GM12875 (cell line): ENCODE measurements at regions not wholly inside any gene's neighbourhood (a gene's known extent, or its start where the extent isn't known, plus 50 kb on each side); places are given as distances from the start of the nearest gene placed in this dataset.

Source experiments
- H3K4me3 ChIP-seq: one replicate; pipeline ENCODE4 v1.5.1; 2011; ENCODE audit warnings: low read depth, low read length, control low read depth
- TF ChIP-seq, protein P1 (sequence below): IDR thresholded peaks from 2 replicates; pipeline ENCODE4 v1.5.1; 2011; ENCODE audit warnings: low read depth, mild to moderate bottlenecking, control low read depth, inconsistent platforms, low read length, moderate library complexity, borderline replicate concordance; ENCODE audit not compliant: insufficient read depth

DNA sequence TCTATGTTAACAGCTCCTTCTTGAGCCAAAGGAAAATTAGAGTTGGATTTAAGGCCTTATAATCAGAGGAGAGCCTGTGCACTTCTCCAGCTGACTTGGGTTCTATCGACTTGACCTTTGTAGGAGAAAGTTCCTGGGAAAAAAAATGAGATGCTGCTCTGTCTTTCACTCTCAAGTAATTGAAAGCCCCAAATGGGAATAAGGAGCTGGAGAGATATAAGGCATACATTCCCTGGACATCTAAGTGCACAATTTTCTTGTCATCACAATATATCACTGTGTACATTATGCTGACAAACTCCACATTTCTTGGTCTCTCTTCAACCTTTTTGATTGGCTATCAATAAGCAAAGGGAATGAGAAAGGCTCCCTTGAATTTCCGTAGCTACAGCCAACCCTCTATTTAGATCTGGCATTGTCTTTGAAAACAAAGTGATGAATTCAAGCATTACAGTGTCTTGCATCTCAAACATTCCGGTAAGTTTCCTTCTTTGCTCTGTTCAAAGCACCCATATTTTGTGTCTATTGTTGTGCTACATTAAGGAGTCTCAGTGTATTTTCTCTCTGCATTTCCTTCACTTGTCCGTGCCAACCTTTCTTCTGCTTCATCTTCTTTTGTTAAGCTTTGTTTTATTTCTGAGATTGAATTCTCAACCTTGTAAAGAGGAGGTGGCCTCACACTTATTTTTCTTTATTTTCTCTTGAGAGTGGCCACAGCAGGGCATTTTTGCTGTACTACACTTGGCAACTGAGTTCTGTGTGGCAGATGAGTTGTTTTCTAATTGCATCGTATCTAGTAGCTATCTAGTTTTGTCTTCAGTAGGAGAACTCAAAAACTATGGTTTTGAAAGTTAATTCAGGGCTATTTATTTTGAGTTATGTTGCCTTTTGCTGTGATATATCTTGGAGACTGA is 450.3 kb upstream of the MAN1A1 start:
- TF ChIP-seq, protein P1, sequence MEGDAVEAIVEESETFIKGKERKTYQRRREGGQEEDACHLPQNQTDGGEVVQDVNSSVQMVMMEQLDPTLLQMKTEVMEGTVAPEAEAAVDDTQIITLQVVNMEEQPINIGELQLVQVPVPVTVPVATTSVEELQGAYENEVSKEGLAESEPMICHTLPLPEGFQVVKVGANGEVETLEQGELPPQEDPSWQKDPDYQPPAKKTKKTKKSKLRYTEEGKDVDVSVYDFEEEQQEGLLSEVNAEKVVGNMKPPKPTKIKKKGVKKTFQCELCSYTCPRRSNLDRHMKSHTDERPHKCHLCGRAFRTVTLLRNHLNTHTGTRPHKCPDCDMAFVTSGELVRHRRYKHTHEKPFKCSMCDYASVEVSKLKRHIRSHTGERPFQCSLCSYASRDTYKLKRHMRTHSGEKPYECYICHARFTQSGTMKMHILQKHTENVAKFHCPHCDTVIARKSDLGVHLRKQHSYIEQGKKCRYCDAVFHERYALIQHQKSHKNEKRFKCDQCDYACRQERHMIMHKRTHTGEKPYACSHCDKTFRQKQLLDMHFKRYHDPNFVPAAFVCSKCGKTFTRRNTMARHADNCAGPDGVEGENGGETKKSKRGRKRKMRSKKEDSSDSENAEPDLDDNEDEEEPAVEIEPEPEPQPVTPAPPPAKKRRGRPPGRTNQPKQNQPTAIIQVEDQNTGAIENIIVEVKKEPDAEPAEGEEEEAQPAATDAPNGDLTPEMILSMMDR: no peak
- no peak overlapping the region for H3K4me3 ChIP-seq

DNA sequence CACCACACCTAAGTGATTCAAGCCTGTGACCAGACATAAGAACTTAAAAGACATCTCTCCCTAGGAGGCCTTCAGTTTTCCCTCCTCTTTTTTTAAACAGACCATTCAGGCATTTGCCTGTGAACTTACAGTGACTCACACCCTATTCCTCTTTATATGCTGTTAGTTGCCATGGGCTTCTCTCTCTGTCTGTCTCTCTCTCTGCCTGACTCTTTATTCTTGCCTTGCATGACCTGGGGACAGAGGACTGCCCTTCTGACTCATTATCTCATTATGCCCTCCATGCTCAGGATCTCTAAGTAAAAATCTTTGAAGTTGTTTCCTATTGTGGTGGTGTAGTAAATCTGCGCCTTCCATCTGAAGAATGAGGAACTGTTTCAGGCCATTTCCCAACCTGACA is 442.2 kb upstream of the MAN1A1 start:
- no peak overlapping the region for H3K4me3 ChIP-seq
- TF ChIP-seq, protein P1: no peak

DNA sequence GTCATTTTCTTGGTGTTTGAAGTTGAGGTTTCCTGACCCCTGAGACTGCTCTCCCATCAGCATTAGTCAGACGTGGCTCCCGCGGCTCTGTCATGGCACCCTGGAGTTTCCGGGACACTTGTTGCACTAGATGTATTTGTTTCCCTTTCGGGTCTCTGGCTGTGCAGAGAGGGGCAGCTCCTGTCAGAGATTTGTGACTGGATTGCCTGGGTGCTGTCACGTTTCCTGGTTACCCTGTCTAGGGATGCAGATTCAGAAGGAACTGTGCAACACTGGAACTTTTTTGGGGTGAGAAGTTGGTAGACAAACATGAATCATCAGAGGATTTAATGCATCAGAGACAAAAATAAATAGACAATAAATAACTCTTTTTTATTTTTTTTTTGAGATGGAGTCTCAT is 431.8 kb upstream of the MAN1A1 start:
- H3K4me3 ChIP-seq: no peak overlapping the region
- TF ChIP-seq, protein P1: no peak

GRCh38 chr6:119768201-119768600 is 418.6 kb upstream of the MAN1A1 start:
- H3K4me3 ChIP-seq: no peak overlapping the region
- TF ChIP-seq, protein P1: no peak

DNA sequence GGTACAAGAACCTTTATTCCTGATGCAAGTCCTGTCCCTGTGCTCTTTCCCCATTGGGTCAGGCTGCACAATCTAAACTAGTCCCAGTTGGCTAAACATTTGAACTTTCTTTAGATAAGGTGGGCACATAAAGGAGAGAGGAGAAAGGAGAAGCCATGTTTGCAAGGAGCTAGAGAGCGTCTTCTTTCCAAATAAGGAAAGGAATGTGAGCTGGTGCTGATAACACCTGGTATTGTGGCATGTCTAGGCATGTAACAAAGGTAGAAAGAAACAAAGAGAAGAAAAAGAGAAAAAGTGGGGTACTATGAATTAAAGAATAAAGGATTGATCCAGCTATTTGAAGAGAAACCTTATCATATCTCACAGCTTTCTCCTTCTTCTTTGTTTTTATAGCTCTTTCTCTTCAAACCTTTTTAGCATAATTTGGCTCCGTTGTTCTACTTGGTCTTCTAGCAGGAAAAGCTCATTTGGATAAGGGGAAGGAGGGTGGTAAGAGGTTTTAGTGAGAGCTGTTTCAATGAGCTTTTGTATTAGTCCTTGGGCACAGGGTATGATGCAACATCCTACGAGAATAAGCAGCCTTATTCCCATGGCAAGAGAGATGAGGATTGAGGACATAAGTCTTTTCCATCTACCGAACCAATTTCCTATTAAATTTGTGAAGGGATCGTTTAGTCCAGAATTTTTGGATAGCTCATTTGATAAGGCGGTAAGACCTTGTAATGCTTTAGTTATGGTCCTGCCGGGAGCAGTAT is 415.5 kb upstream of the MAN1A1 start:
- no peak overlapping the region for H3K4me3 ChIP-seq
- TF ChIP-seq, protein P1: no peak

DNA sequence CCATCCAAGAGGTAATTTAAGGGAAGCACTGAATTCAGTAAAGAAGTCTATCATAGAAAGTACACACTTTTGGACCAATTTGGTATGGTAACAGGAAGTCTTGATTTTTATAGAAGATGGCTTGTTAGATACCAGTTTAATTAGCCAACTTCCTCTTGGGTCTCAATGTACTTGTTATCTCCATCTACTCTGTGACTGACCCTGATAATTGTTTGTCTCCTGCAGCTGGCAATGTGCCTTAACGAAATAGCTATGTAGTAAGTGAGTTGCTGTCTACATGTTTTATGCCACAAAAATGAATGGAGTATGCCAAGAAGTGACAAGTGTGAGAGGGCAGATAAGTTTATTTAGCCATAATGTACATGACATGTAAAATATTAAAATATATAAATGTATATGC is 410.5 kb upstream of the MAN1A1 start:
- TF ChIP-seq, protein P1: no peak
- no peak overlapping the region for H3K4me3 ChIP-seq
